HG03139 (cell line): ENCODE measurements at regions not wholly inside any gene's neighbourhood (a gene's known extent, or its start where the extent isn't known, plus 50 kb on each side); places are given as distances from the start of the nearest gene placed in this dataset.
A peak's percentile ranks its signal among the peaks of the same experiment; 100 is the strongest.

Source experiments
- ATAC-seq: cut with Tn5 transposase; IDR thresholded peaks from one replicate; pipeline ENCODE4 v1.9.1; 2021; ENCODE audit not compliant: unreplicated experiment

- ATAC-seq = no peak
These were observed 141.2 kb downstream of the CD8B2 start for GRCh38 chr2:106628377-106628776.

GRCh38 chr2:106629981-106630380 is 142.8 kb downstream of the CD8B2 start:
- ATAC-seq = no peak

- no peak for ATAC-seq
These were observed 144.1 kb downstream of the CD8B2 start for GRCh38 chr2:106631281-106631680.

GRCh38 chr2:106638043-106638442 is 150.9 kb downstream of the CD8B2 start:
- no peak for ATAC-seq

- ATAC-seq = no peak
These were observed 151.4 kb downstream of the CD8B2 start for GRCh38 chr2:106638580-106638979.

GRCh38 chr2:106642679-106643078 is 155.5 kb downstream of the CD8B2 start:
- ATAC-seq = no peak

GRCh38 chr2:106644623-106645022 is 157.5 kb downstream of the CD8B2 start:
- no peak for ATAC-seq

- ATAC-seq = no peak
These were observed 159.4 kb downstream of the CD8B2 start for GRCh38 chr2:106646605-106647004.

- ATAC-seq = no peak
These were observed 162.1 kb downstream of the CD8B2 start for GRCh38 chr2:106649306-106649705.

- ATAC-seq = no peak
These were observed 166.3 kb downstream of the CD8B2 start for GRCh38 chr2:106653465-106653864.

GRCh38 chr2:106658616-106659015 is 171.5 kb downstream of the CD8B2 start:
- ATAC-seq = no peak

- peak; percentile 84 for ATAC-seq
These were observed 177.5 kb downstream of the CD8B2 start for GRCh38 chr2:106664669-106665068.

- ATAC-seq = no peak
These were observed 180.4 kb downstream of the CD8B2 start for GRCh38 chr2:106667478-106668070.

GRCh38 chr2:106685180-106685897 is 198.2 kb downstream of the CD8B2 start:
- ATAC-seq = no peak

GRCh38 chr2:106686814-106687213 is 199.2 kb downstream of the ST6GAL2 start:
- ATAC-seq = no peak

GRCh38 chr2:106694964-106695470 is 190.9 kb downstream of the ST6GAL2 start:
- no peak for ATAC-seq

GRCh38 chr2:106695919-106696318 is 190.0 kb downstream of the ST6GAL2 start:
- no peak for ATAC-seq

- no peak for ATAC-seq
These were observed 185.4 kb downstream of the ST6GAL2 start for GRCh38 chr2:106700616-106701015.

GRCh38 chr2:106701203-106702022 is 184.6 kb downstream of the ST6GAL2 start:
- ATAC-seq = no peak

- ATAC-seq = no peak
These were observed 182.8 kb downstream of the ST6GAL2 start for GRCh38 chr2:106703161-106703560.

GRCh38 chr2:106704798-106705197 is 181.2 kb downstream of the ST6GAL2 start:
- ATAC-seq = no peak

- ATAC-seq = no peak
These were observed 180.1 kb downstream of the ST6GAL2 start for GRCh38 chr2:106705877-106706276.
